ENCODE measurements at regions not wholly inside any gene's neighbourhood (a gene's known extent, or its start where the extent isn't known, plus 50 kb on each side); places are given as distances from the start of the nearest gene placed in this dataset.
A peak's percentile ranks its signal among the peaks of the same experiment; 100 is the strongest.

- no peaks in the 10 kb centered on the region for H3K9me3 ChIP-seq (replicated peaks; ENCODE audit: control insufficient read depth, insufficient read depth, low read length)
- no peaks in the 10 kb centered on the region for H3K79me2 ChIP-seq (ENCODE audit: control insufficient read depth, insufficient read depth, low read length)
- no peaks in the 10 kb centered on the region for H4K20me1 ChIP-seq (ENCODE audit: control insufficient read depth, insufficient read depth)
- FAIRE-seq (no peak), ATAC-seq (peak; percentile 7; the same call in 1 of the 3 replicates), DNase-seq (ENCODE audit: low read depth, low spot score) (no peak)
- no peaks in the 10 kb centered on the region for H3K4me1 ChIP-seq (ENCODE audit: control insufficient read depth, insufficient read depth, low read length)
- ChIA-PET SMC1A (ENCODE audit: uncharacterized antibody, unreplicated experiment) (interaction anchor here (0.8 to 2.1 kb wide), 6 partner anchors 13 to 134 kb away, joined by 3 to 6 read pairs (median 4); no protein-coding TSS in a partner anchor), CTCF (interaction anchor here (1.0 to 2.0 kb wide), 3 partner anchors 20 to 73 kb away, joined by 3 to 10 read pairs (median 3); no protein-coding TSS in a partner anchor), RAD21 (ENCODE audit: unreplicated experiment) (interaction anchor here (0.8 to 1.4 kb wide), 4 partner anchors 8 to 66 kb away, joined by 3 to 4 read pairs (median 3); no protein-coding TSS in a partner anchor), POLR2A (interaction anchor here (1.3 kb wide), 1 partner anchor 76 kb away, joined by 3 read pairs; no protein-coding TSS in a partner anchor)
- H3K4me3 ChIP-seq, result no peak overlapping the region
- no peak overlapping the region for H3K9ac ChIP-seq (ENCODE audit: control insufficient read depth, insufficient read depth, low read length)
- no peak overlapping the region for H2AFZ ChIP-seq (ENCODE audit: control insufficient read depth, low read depth, low read length)
- WGBS (ENCODE audit: insufficient coverage, insufficient replicate concordance, low lambda C conversion rate, missing lambda C conversion rate), result 11% methylated on average over 11 of the region's 11 CpGs
- in situ Hi-C loops (cut with MboI), result no loop called here
- no peaks in the 10 kb centered on the region for H3K36me3 ChIP-seq (ENCODE audit: control insufficient read depth in 2 of 2, insufficient read depth in 2 of 2, low read length in 1 of 2)
- intact Hi-C loops (cut with micrococcal nuclease; ENCODE audit: unreplicated experiment), result no loop called here
- H3K4me2 ChIP-seq (ENCODE audit: control insufficient read depth, insufficient read depth), result no peak overlapping the region
- H3K27me3 ChIP-seq (replicated peaks in 1 of 2; ENCODE audit: control insufficient read depth in 2 of 2, insufficient read depth in 2 of 2, low read length in 1 of 2), result no peaks in the 10 kb centered on the region
- TF ChIP-seq PAX8 (IDR thresholded peaks at IDR 0.05) (no peak), NFIC (IDR thresholded peaks at IDR 0.05; ENCODE audit: low read depth, low read length) (no peak), MTA2 (IDR thresholded peaks at IDR 0.05; ENCODE audit: low read depth) (peak; percentile 11; the same call in 1 of the 2 replicates), BHLHE40 (IDR thresholded peaks at IDR 0.05; ENCODE audit: borderline replicate concordance in 1 of 2, low read depth in 2 of 2, low read length in 1 of 2) (peak; percentile 80 to 83), MEF2B (IDR thresholded peaks at IDR 0.05; ENCODE audit: partially characterized antibody, poor library complexity, severe bottlenecking) (peak; percentile 16), IKZF1 (conservative IDR thresholded peaks at IDR 0.05) (peak; percentile 69), IKZF2 (IDR thresholded peaks at IDR 0.05) (peak; percentile 52 to 53; a peak in 2 of 4 replicates), USF2 (IDR thresholded peaks at IDR 0.05; ENCODE audit: borderline replicate concordance, low read depth, low read length) (no peak)
- TF ChIP-seq, protein P1, sequence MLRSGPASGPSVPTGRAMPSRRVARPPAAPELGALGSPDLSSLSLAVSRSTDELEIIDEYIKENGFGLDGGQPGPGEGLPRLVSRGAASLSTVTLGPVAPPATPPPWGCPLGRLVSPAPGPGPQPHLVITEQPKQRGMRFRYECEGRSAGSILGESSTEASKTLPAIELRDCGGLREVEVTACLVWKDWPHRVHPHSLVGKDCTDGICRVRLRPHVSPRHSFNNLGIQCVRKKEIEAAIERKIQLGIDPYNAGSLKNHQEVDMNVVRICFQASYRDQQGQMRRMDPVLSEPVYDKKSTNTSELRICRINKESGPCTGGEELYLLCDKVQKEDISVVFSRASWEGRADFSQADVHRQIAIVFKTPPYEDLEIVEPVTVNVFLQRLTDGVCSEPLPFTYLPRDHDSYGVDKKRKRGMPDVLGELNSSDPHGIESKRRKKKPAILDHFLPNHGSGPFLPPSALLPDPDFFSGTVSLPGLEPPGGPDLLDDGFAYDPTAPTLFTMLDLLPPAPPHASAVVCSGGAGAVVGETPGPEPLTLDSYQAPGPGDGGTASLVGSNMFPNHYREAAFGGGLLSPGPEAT (IDR thresholded peaks at IDR 0.05; ENCODE audit: low read depth), result 0 out of 2 replicates have a peak, but pooled peaks have one; percentile 23
- no TSS peak for BruUV-seq (replicated peaks)
- no peak overlapping the region for H3K27ac ChIP-seq (ENCODE audit: control insufficient read depth, insufficient read depth)
Observed at GRCh38 chr20:6700563-6701329, 66.7 kb upstream of the BMP2 start.

All from GM12878 (cell line).